DOHH2 (cell line): ENCODE measurements at regions not wholly inside any gene's neighbourhood (a gene's known extent, or its start where the extent isn't known, plus 50 kb on each side); places are given as distances from the start of the nearest gene placed in this dataset.

Experiments
- H3F3A ChIP-seq: fragments of 200-600 bp; sonication (generic), shearing (Covaris generic); 2 replicates; pipeline ENCODE4 v1.6.0; 2016; ENCODE audit warnings: antibody characterized with exemption, mild to moderate bottlenecking; ENCODE audit not compliant: control insufficient read depth, insufficient read depth
- H3K27ac ChIP-seq: fragments of 200-600 bp; sonication (generic); 2 replicates; pipeline ENCODE4 v1.5.1; 2014; ENCODE audit warnings: low read depth, mild to moderate bottlenecking, low read length, moderate library complexity
- H3K27me3 ChIP-seq: fragments of 200-600 bp; sonication (generic); 2 replicates; pipeline ENCODE4 v1.6.1; 2014; ENCODE audit warnings: mild to moderate bottlenecking, low read length, mixed read lengths; ENCODE audit not compliant: control insufficient read depth
- H3K36me3 ChIP-seq: fragments of 200-600 bp; sonication (generic); 2 replicates; pipeline ENCODE4 v1.6.1; 2014; ENCODE audit warnings: mild to moderate bottlenecking, low read length, moderate library complexity, mixed read lengths; ENCODE audit not compliant: control insufficient read depth
- H3K4me1 ChIP-seq: fragments of 200-600 bp; sonication (generic); 2 replicates; pipeline ENCODE4 v1.6.1; 2014; ENCODE audit warnings: mild to moderate bottlenecking, low read length, mixed read lengths; ENCODE audit not compliant: control insufficient read depth
- H3K4me2 ChIP-seq: fragments of 200-600 bp; sonication (generic); 2 replicates; pipeline ENCODE4 v1.6.0; 2014; ENCODE audit warnings: mild to moderate bottlenecking, low read length, moderate library complexity
- H3K4me3 ChIP-seq: fragments of 200-600 bp; sonication (generic); 2 replicates; pipeline ENCODE4 v1.5.1; 2014; ENCODE audit warnings: mild to moderate bottlenecking, low read length, mixed read lengths
- H3K79me2 ChIP-seq: fragments of 200-600 bp; sonication (generic); 2 replicates; pipeline ENCODE4 v1.6.1; 2014; ENCODE audit warnings: mild to moderate bottlenecking, low read length, mixed read lengths; ENCODE audit not compliant: control insufficient read depth
- H3K9me2 ChIP-seq: fragments of 200-600 bp; sonication (generic); replicated peaks from 2 replicates; pipeline ENCODE4 v1.6.1; 2014; ENCODE audit warnings: mild to moderate bottlenecking, low read length, mixed read lengths; ENCODE audit not compliant: control insufficient read depth
- H3K9me3 ChIP-seq: fragments of 200-600 bp; sonication (generic); 2 replicates; pipeline ENCODE4 v1.6.1; 2014; ENCODE audit warnings: antibody characterized with exemption, low read length, mixed read lengths; ENCODE audit not compliant: control insufficient read depth, insufficient read depth
- H4K20me1 ChIP-seq: fragments of 200-600 bp; sonication (generic); 2 replicates; pipeline ENCODE4 v1.6.0; 2014; ENCODE audit warnings: low read depth, mild to moderate bottlenecking, antibody characterized with exemption, low read length, moderate library complexity; ENCODE audit not compliant: control insufficient read depth, insufficient read depth
- CTCF ChIP-seq: fragments of 200-600 bp; sonication (generic); IDR thresholded peaks from one replicate; pipeline ENCODE4 v1.5.1; 2014; ENCODE audit warnings: antibody characterized with exemption, mild to moderate bottlenecking, low read depth, low read length; ENCODE audit not compliant: poor library complexity, severe bottlenecking
- EZH2phosphoT487 ChIP-seq: fragments of 200-600 bp; sonication (generic); IDR thresholded peaks from 2 replicates; pipeline ENCODE4 v1.6.1; 2017; ENCODE audit warnings: borderline replicate concordance, mild to moderate bottlenecking, antibody characterized with exemption, low read length, moderate library complexity, mixed read lengths

DNA sequence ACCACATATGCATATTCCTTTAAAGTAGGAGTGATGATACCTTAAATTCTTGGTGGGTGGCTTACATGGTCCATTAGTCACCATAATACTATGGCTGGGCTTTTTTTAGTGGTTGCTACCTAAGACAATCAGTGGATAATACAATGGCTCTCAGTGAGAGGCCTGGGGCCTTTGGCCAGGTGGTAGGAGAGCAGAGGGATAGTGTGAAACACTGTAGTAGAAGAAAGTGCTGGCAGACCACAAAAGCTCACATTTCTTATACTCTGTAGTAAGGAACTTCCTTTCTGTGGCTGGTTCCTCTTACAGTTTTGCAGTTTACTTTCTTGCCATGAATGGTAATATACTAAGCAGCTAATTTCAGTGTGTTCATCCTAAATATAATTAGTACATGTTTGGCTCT is 583.5 kb downstream of the XIRP2 start:
- no peak for TF ChIP-seq EZH2phosphoT487
- H3K27ac ChIP-seq = no peak overlapping the region
- no peak overlapping the region for H3K4me3 ChIP-seq
- H3K27me3 ChIP-seq = no peaks in the 10 kb centered on the region
- no peaks in the 10 kb centered on the region for H3K9me3 ChIP-seq
- no peaks in the 10 kb centered on the region for H3K4me1 ChIP-seq
- no peaks in the 10 kb centered on the region for H3K36me3 ChIP-seq
- no peak overlapping the region for H3K4me2 ChIP-seq
- no peaks in the 10 kb centered on the region for H3K9me2 ChIP-seq
- H4K20me1 ChIP-seq = no peaks in the 10 kb centered on the region
- no peaks in the 10 kb centered on the region for H3K79me2 ChIP-seq
- no peaks in the 10 kb centered on the region for H3F3A ChIP-seq

DNA sequence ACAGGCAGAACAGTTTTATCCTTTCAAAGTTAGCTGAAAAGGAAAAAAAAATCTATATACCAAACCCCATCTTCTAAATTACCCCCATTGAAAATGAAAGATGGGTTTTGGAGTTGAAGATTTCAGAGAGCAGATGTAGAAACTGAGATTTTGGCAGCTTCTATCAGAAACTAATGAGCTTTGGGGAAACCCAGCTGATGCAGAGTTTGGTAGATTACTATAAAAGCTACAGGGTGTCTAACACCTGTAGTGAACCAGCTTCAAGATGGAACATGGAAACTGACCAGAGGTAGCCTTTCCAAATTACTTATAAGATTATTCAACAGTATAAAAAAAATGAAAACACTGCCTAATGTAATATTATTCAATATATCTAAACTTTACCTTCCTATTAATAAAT is 583.1 kb downstream of the XIRP2 start:
- no peaks in the 10 kb centered on the region for H4K20me1 ChIP-seq
- H3K4me3 ChIP-seq = no peak overlapping the region
- H3K9me2 ChIP-seq = no peaks in the 10 kb centered on the region
- H3F3A ChIP-seq = no peaks in the 10 kb centered on the region
- no peaks in the 10 kb centered on the region for H3K79me2 ChIP-seq
- no peak overlapping the region for H3K27ac ChIP-seq
- H3K36me3 ChIP-seq = no peaks in the 10 kb centered on the region
- TF ChIP-seq EZH2phosphoT487 = no peak
- no peak for TF ChIP-seq CTCF
- H3K9me3 ChIP-seq = no peaks in the 10 kb centered on the region
- no peaks in the 10 kb centered on the region for H3K4me1 ChIP-seq
- no peak overlapping the region for H3K4me2 ChIP-seq
- H3K27me3 ChIP-seq = no peaks in the 10 kb centered on the region

- no peaks in the 10 kb centered on the region for H3K9me3 ChIP-seq
Measured at GRCh38 chr2:167462379-167462778, 574.1 kb downstream of the XIRP2 start.

DNA sequence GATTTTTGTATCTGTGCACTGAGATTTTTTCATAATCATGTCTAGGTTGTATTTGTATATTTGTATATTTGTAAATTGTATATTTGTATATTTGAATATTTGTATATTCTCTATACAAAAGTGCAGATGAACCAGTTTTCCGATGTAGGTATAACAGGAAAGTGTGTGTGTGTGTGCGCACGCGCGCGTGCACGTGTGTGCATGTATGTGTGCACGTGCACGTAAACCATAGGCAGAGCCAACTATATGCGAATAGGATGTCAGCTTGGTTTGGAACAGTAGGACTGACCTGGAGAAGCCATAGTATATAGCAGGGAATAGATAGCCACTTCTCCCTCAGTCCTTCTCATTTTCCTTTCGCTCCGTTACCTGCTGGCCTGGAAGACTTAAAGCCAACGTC is 565.8 kb downstream of the XIRP2 start:
- no peaks in the 10 kb centered on the region for H4K20me1 ChIP-seq
- no peaks in the 10 kb centered on the region for H3K9me2 ChIP-seq
- no peaks in the 10 kb centered on the region for H3K79me2 ChIP-seq
- H3F3A ChIP-seq = no peaks in the 10 kb centered on the region
- no peaks in the 10 kb centered on the region for H3K36me3 ChIP-seq
- H3K27me3 ChIP-seq = no peaks in the 10 kb centered on the region
- no peak overlapping the region for H3K27ac ChIP-seq
- no peaks in the 10 kb centered on the region for H3K9me3 ChIP-seq
- no peak overlapping the region for H3K4me3 ChIP-seq
- H3K4me2 ChIP-seq = no peak overlapping the region
- TF ChIP-seq EZH2phosphoT487 (no peak), CTCF (no peak)
- no peaks in the 10 kb centered on the region for H3K4me1 ChIP-seq

More at GRCh38 chr2:167462379-167462778, 574.1 kb downstream of the XIRP2 start:
- no peak overlapping the region for H3K27ac ChIP-seq
- TF ChIP-seq EZH2phosphoT487 (no peak), CTCF (no peak)
- H3K36me3 ChIP-seq = no peaks in the 10 kb centered on the region
- no peaks in the 10 kb centered on the region for H3K79me2 ChIP-seq
- H3K9me2 ChIP-seq = no peaks in the 10 kb centered on the region
- no peaks in the 10 kb centered on the region for H4K20me1 ChIP-seq
- no peak overlapping the region for H3K4me2 ChIP-seq
- H3K4me1 ChIP-seq = no peaks in the 10 kb centered on the region
- H3K4me3 ChIP-seq = no peak overlapping the region
- H3K27me3 ChIP-seq = no peaks in the 10 kb centered on the region
- H3F3A ChIP-seq = no peaks in the 10 kb centered on the region
